DOHH2 (cell line): ENCODE measurements at regions not wholly inside any gene's neighbourhood (a gene's known extent, or its start where the extent isn't known, plus 50 kb on each side); places are given as distances from the start of the nearest gene placed in this dataset.

ENCODE experiments used
- EZH2phosphoT487 ChIP-seq: fragments of 200-600 bp; sonication (generic); IDR thresholded peaks from 2 replicates; pipeline ENCODE4 v1.6.1; 2017; ENCODE audit warnings: borderline replicate concordance, mild to moderate bottlenecking, antibody characterized with exemption, low read length, moderate library complexity, mixed read lengths
- TF ChIP-seq, protein P1 (sequence below): fragments of 200-600 bp; sonication (generic); IDR thresholded peaks from one replicate; pipeline ENCODE4 v1.5.1; 2014; ENCODE audit warnings: antibody characterized with exemption, mild to moderate bottlenecking, low read depth, low read length; ENCODE audit not compliant: poor library complexity, severe bottlenecking

DNA sequence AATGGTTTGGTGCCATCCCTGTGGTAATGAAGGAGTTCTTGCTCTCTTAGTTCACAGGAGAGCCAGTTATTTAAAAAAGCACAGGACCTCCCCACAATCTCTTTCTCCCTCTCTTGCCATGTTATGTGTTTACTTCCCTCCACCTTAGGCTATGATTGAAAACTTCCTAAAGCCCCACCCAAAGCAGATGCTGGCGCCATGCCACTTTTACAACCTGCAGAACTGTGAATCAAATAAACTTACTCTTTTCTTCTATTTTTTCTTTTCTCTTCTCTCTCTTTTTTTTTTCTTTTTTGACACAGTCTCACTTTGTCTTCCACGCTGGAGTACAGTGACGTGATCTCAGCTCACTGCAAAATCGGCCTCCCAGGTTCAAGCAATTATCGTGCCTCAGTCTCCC is 508.4 kb upstream of the EPHA7 start:
- TF ChIP-seq, protein P1, sequence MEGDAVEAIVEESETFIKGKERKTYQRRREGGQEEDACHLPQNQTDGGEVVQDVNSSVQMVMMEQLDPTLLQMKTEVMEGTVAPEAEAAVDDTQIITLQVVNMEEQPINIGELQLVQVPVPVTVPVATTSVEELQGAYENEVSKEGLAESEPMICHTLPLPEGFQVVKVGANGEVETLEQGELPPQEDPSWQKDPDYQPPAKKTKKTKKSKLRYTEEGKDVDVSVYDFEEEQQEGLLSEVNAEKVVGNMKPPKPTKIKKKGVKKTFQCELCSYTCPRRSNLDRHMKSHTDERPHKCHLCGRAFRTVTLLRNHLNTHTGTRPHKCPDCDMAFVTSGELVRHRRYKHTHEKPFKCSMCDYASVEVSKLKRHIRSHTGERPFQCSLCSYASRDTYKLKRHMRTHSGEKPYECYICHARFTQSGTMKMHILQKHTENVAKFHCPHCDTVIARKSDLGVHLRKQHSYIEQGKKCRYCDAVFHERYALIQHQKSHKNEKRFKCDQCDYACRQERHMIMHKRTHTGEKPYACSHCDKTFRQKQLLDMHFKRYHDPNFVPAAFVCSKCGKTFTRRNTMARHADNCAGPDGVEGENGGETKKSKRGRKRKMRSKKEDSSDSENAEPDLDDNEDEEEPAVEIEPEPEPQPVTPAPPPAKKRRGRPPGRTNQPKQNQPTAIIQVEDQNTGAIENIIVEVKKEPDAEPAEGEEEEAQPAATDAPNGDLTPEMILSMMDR, result no peak
- TF ChIP-seq EZH2phosphoT487, result no peak
